ENCODE measurements at regions not wholly inside any gene's neighbourhood (a gene's known extent, or its start where the extent isn't known, plus 50 kb on each side); places are given as distances from the start of the nearest gene placed in this dataset.

GRCh38 chr10:9228771-9229170 lies 1174.3 kb downstream of the GATA3 start:
- H3K36me3 ChIP-seq (ENCODE audit: insufficient read depth, low read length), result no peaks in the 10 kb centered on the region
- no peaks in the 10 kb centered on the region for H3K79me2 ChIP-seq (ENCODE audit: insufficient read depth, low read length)
- no peak for TF ChIP-seq CTCF (IDR thresholded peaks at IDR 0.05; ENCODE audit: low read length)
- TF ChIP-seq EZH2 (IDR thresholded peaks at IDR 0.05; ENCODE audit: borderline replicate concordance, low read length), result no peak
- H2AFZ ChIP-seq (ENCODE audit: low read length), result no peak overlapping the region
- H3K9me2 ChIP-seq (ENCODE audit: low read depth, low read length), result no peaks in the 10 kb centered on the region
- H3K9ac ChIP-seq (ENCODE audit: low read length), result no peak overlapping the region
- no peaks in the 10 kb centered on the region for H3F3A ChIP-seq (ENCODE audit: insufficient read depth, low read length)
- H3K27me3 ChIP-seq (ENCODE audit: insufficient read depth, low read length), result no peaks in the 10 kb centered on the region
- no peaks in the 10 kb centered on the region for H4K20me1 ChIP-seq (ENCODE audit: insufficient read depth, low read length)
- H3K4me2 ChIP-seq (ENCODE audit: low read length), result no peak overlapping the region
- H3K9me3 ChIP-seq (ENCODE audit: low read length), result no peaks in the 10 kb centered on the region
- no peak overlapping the region for H3K4me3 ChIP-seq (ENCODE audit: low read depth, low read length, poor library complexity, severe bottlenecking)
- no peaks in the 10 kb centered on the region for H3K4me1 ChIP-seq (ENCODE audit: insufficient read depth, low read length, severe bottlenecking)
- H3K27ac ChIP-seq (ENCODE audit: low read depth, low read length, poor library complexity, severe bottlenecking), result no peak overlapping the region

- no peaks in the 10 kb centered on the region for H3K9me3 ChIP-seq (ENCODE audit: low read length)
- no peaks in the 10 kb centered on the region for H3K36me3 ChIP-seq (ENCODE audit: insufficient read depth, low read length)
- H3K27ac ChIP-seq (ENCODE audit: low read depth, low read length, poor library complexity, severe bottlenecking), result no peak overlapping the region
- H3K4me1 ChIP-seq (ENCODE audit: insufficient read depth, low read length, severe bottlenecking), result no peaks in the 10 kb centered on the region
- H3K79me2 ChIP-seq (ENCODE audit: insufficient read depth, low read length), result no peaks in the 10 kb centered on the region
- no peaks in the 10 kb centered on the region for H3K27me3 ChIP-seq (ENCODE audit: insufficient read depth, low read length)
- no peak overlapping the region for H3K4me2 ChIP-seq (ENCODE audit: low read length)
- no peak overlapping the region for H2AFZ ChIP-seq (ENCODE audit: low read length)
- no peaks in the 10 kb centered on the region for H3K9me2 ChIP-seq (ENCODE audit: low read depth, low read length)
- H3F3A ChIP-seq (ENCODE audit: insufficient read depth, low read length), result no peaks in the 10 kb centered on the region
- H4K20me1 ChIP-seq (ENCODE audit: insufficient read depth, low read length), result no peaks in the 10 kb centered on the region
- TF ChIP-seq EZH2 (IDR thresholded peaks at IDR 0.05; ENCODE audit: borderline replicate concordance, low read length) (no peak), CTCF (IDR thresholded peaks at IDR 0.05; ENCODE audit: low read length) (no peak)
- no peak overlapping the region for H3K9ac ChIP-seq (ENCODE audit: low read length)
- H3K4me3 ChIP-seq (ENCODE audit: low read depth, low read length, poor library complexity, severe bottlenecking), result no peak overlapping the region
Measured at GRCh38 chr10:9229702-9230244, 1175.3 kb downstream of the GATA3 start.

GRCh38 chr10:9230625-9231024 lies 1176.1 kb downstream of the GATA3 start:
- H3K4me3 ChIP-seq (ENCODE audit: low read depth, low read length, poor library complexity, severe bottlenecking), result no peak overlapping the region
- H3K4me2 ChIP-seq (ENCODE audit: low read length), result no peak overlapping the region
- no peaks in the 10 kb centered on the region for H3K36me3 ChIP-seq (ENCODE audit: insufficient read depth, low read length)
- H4K20me1 ChIP-seq (ENCODE audit: insufficient read depth, low read length), result no peaks in the 10 kb centered on the region
- no peak overlapping the region for H3K27ac ChIP-seq (ENCODE audit: low read depth, low read length, poor library complexity, severe bottlenecking)
- no peak overlapping the region for H2AFZ ChIP-seq (ENCODE audit: low read length)
- no peaks in the 10 kb centered on the region for H3K27me3 ChIP-seq (ENCODE audit: insufficient read depth, low read length)
- H3K79me2 ChIP-seq (ENCODE audit: insufficient read depth, low read length), result no peaks in the 10 kb centered on the region
- no peak overlapping the region for H3K9ac ChIP-seq (ENCODE audit: low read length)
- H3F3A ChIP-seq (ENCODE audit: insufficient read depth, low read length), result no peaks in the 10 kb centered on the region
- H3K4me1 ChIP-seq (ENCODE audit: insufficient read depth, low read length, severe bottlenecking), result no peaks in the 10 kb centered on the region
- TF ChIP-seq CTCF (IDR thresholded peaks at IDR 0.05; ENCODE audit: low read length) (no peak), EZH2 (IDR thresholded peaks at IDR 0.05; ENCODE audit: borderline replicate concordance, low read length) (no peak)
- no peaks in the 10 kb centered on the region for H3K9me2 ChIP-seq (ENCODE audit: low read depth, low read length)
- no peaks in the 10 kb centered on the region for H3K9me3 ChIP-seq (ENCODE audit: low read length)
